ENCODE measurements at regions not wholly inside any gene's neighbourhood (a gene's known extent, or its start where the extent isn't known, plus 50 kb on each side); places are given as distances from the start of the nearest gene placed in this dataset.

DNA sequence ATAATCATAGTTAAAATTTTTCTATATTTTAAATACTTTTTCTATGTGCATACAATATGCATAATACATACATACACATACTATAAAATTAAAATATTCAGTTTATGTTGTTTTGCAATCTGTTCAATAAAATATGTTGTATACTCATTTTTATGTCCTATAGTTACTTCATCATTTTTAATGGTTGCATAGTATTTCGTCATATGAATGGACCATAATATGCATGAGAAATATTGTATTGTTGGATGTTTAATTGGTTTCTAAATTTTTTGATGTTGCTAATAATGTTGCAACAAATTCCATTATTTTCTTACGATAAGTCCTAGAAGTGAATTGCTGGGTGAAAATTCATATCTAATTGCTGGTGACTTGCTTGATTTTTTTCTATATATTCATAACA, 211.5 kb upstream of the GCFC2 start:
- intact Hi-C loops (cut with micrococcal nuclease; ENCODE audit: unreplicated experiment), result no loop called here
- Histone ChIP-seq H3K4me1 (ENCODE audit: control insufficient read depth, insufficient read depth, low read length) (no peaks in the 10 kb centered on the region), H3K27ac (ENCODE audit: low read length) (no peak overlapping the region), H3K36me3 (ENCODE audit: control insufficient read depth, insufficient read depth, low read length) (no peaks in the 10 kb centered on the region), H3K4me3 (ENCODE audit: low read depth in 2 of 2, low read length in 2 of 2) (no peak overlapping the region), H3K9me3 (ENCODE audit: control insufficient read depth, insufficient read depth, low read depth, low read length) (no peaks in the 10 kb centered on the region), H3K27me3 (ENCODE audit: control insufficient read depth, insufficient read depth, low read length) (no peaks in the 10 kb centered on the region)
- in situ Hi-C loops (cut with HindIII; ENCODE audit: low pct_unique_long_range_greater_than_20kb, low sequenced_read_pairs), result no loop called here
- CTCF ChIA-PET, result no interaction called here
- no peak for DNase-seq (ENCODE audit: low read depth, low spot score)
- no peak for ATAC-seq
- no peak for TF ChIP-seq POLR2AphosphoS5 (IDR thresholded peaks at IDR 0.05; ENCODE audit: low read depth, low read length)
- TF ChIP-seq TCF7L2 (IDR thresholded peaks at IDR 0.05; ENCODE audit: low read depth, low read length), result no peak
- TF ChIP-seq, protein P1, sequence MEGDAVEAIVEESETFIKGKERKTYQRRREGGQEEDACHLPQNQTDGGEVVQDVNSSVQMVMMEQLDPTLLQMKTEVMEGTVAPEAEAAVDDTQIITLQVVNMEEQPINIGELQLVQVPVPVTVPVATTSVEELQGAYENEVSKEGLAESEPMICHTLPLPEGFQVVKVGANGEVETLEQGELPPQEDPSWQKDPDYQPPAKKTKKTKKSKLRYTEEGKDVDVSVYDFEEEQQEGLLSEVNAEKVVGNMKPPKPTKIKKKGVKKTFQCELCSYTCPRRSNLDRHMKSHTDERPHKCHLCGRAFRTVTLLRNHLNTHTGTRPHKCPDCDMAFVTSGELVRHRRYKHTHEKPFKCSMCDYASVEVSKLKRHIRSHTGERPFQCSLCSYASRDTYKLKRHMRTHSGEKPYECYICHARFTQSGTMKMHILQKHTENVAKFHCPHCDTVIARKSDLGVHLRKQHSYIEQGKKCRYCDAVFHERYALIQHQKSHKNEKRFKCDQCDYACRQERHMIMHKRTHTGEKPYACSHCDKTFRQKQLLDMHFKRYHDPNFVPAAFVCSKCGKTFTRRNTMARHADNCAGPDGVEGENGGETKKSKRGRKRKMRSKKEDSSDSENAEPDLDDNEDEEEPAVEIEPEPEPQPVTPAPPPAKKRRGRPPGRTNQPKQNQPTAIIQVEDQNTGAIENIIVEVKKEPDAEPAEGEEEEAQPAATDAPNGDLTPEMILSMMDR (IDR thresholded peaks at IDR 0.05), result no peak
- TF ChIP-seq SIN3A (IDR thresholded peaks at IDR 0.05; ENCODE audit: borderline replicate concordance, insufficient read depth, low read depth, low read length), result no peak
- no peak for TF ChIP-seq REST (IDR thresholded peaks at IDR 0.05; ENCODE audit: insufficient read depth in 1 of 2, low read depth in 2 of 2, low read length in 1 of 2)
- POLR2A ChIA-PET, result no interaction called here
- no TSS peak for BruUV-seq (replicated peaks)

DNA sequence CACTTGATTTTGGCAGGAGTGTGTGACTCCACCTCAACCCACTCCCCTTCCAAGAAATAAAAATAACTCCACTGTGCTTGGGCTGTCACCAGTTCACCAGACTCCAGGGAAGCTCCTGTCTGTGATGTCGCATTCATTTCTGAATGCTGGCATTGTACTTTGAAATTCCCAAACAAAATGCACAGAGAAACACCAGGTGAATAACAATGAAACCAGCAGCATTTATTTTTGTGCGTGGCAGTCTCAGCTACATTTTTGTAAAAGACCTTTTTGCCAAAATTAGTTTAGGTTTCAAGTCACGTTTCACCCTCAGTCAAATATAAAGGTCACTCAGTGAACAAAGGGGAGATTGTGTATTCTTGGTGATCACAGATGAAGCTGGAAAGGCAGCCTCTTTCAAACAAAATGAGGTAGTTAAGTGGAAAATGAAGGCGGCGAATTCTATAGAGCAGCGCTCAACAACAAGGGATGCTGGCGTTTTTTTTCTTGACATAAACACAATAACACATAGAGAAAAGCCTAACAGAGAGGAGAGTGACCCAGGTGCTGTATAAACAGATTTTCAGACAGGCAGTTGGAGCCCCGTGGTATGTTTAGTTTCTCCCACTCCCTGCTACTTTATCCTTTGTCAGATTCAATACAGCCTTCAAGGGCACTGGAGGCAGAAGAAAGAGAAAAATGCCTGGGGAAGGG, 210.3 kb upstream of the GCFC2 start:
- Histone ChIP-seq H3K36me3 (ENCODE audit: control insufficient read depth, insufficient read depth, low read length) (no peaks in the 10 kb centered on the region), H3K4me3 (ENCODE audit: low read depth in 2 of 2, low read length in 2 of 2) (no peak overlapping the region), H3K4me1 (ENCODE audit: control insufficient read depth, insufficient read depth, low read length) (no peaks in the 10 kb centered on the region), H3K9me3 (ENCODE audit: control insufficient read depth, insufficient read depth, low read depth, low read length) (no peaks in the 10 kb centered on the region), H3K27ac (ENCODE audit: low read length) (no peak overlapping the region), H3K27me3 (ENCODE audit: control insufficient read depth, insufficient read depth, low read length) (no peaks in the 10 kb centered on the region)
- no peak for DNase-seq (ENCODE audit: low read depth, low spot score)
- no TSS peak for BruUV-seq (replicated peaks)
- in situ Hi-C loops (cut with HindIII; ENCODE audit: low pct_unique_long_range_greater_than_20kb, low sequenced_read_pairs) (no loop called here), intact Hi-C loops (cut with micrococcal nuclease; ENCODE audit: unreplicated experiment) (no loop called here)
- ChIA-PET POLR2A (no interaction called here), CTCF (no interaction called here)
- no peak for TF ChIP-seq TCF7L2 (IDR thresholded peaks at IDR 0.05; ENCODE audit: low read depth, low read length)
- TF ChIP-seq SIN3A (IDR thresholded peaks at IDR 0.05; ENCODE audit: borderline replicate concordance, insufficient read depth, low read depth, low read length), result no peak
- TF ChIP-seq REST (IDR thresholded peaks at IDR 0.05; ENCODE audit: insufficient read depth in 1 of 2, low read depth in 2 of 2, low read length in 1 of 2), result no peak
- TF ChIP-seq, protein P1 (IDR thresholded peaks at IDR 0.05), result no peak
- TF ChIP-seq POLR2AphosphoS5 (IDR thresholded peaks at IDR 0.05; ENCODE audit: low read depth, low read length), result no peak
- ATAC-seq, result no peak

Measured in Panc1 (cell line).